Neural progenitor cell (in vitro differentiated cells): ENCODE measurements at regions not wholly inside any gene's neighbourhood (a gene's known extent, or its start where the extent isn't known, plus 50 kb on each side); places are given as distances from the start of the nearest gene placed in this dataset.

Experiments
- DNase-seq: peaks from one replicate; pipeline ENCODE4 v3.0.0-alpha.2; 2016; ENCODE audit warnings: low spot score
- H2AFZ ChIP-seq: fragments of 200-600 bp; sonication (generic); replicated peaks from 2 replicates; pipeline ENCODE4 v1.6.1; 2016; ENCODE audit warnings: antibody characterized with exemption
- H3F3A ChIP-seq: fragments of 200-600 bp; sonication (generic); 2 replicates; pipeline ENCODE4 v1.6.1; 2016; ENCODE audit warnings: antibody characterized with exemption, low read depth
- H3K27ac ChIP-seq: fragments of 200-600 bp; sonication (generic); 2 replicates; pipeline ENCODE4 v1.5.1; 2016; ENCODE audit warnings: mild to moderate bottlenecking
- H3K27me3 ChIP-seq: fragments of 200-600 bp; sonication (generic); 2 replicates; pipeline ENCODE4 v1.6.1; 2016; ENCODE audit warnings: mild to moderate bottlenecking, moderate library complexity
- H3K36me3 ChIP-seq: fragments of 200-600 bp; sonication (generic); 2 replicates; pipeline ENCODE4 v1.5.1; 2016
- H3K4me1 ChIP-seq: fragments of 200-600 bp; sonication (generic); 2 replicates; pipeline ENCODE4 v1.6.1; 2016; ENCODE audit warnings: mixed run types
- H3K4me2 ChIP-seq: fragments of 200-600 bp; sonication (generic); 2 replicates; pipeline ENCODE4 v1.6.1; 2016
- H3K4me3 ChIP-seq: fragments of 200-600 bp; sonication (generic); 2 replicates; pipeline ENCODE4 v1.5.1; 2016
- H3K79me2 ChIP-seq: fragments of 200-600 bp; sonication (generic); 2 replicates; pipeline ENCODE4 v1.6.1; 2016; ENCODE audit warnings: low read depth
- H3K9ac ChIP-seq: fragments of 200-600 bp; sonication (generic); 2 replicates; pipeline ENCODE4 v1.6.1; 2016
- H3K9me3 ChIP-seq: fragments of 200-600 bp; sonication (generic); 2 replicates; pipeline ENCODE4 v1.5.1; 2016; ENCODE audit warnings: low read depth
- H4K20me1 ChIP-seq: fragments of 200-600 bp; sonication (generic); 2 replicates; pipeline ENCODE4 v1.6.1; 2016; ENCODE audit warnings: low read depth
- H3K27ac Mint-ChIP-seq: 3 replicates; pipeline ENCODE4 v1.8.0; 2021; ENCODE audit warnings: mixed read lengths
- H3K27me3 Mint-ChIP-seq: 2 replicates; pipeline ENCODE4 v1.8.0; 2022; ENCODE audit warnings: low read depth, mild to moderate bottlenecking, inconsistent platforms, moderate library complexity, mixed read lengths; ENCODE audit not compliant: insufficient read depth
- H3K36me3 Mint-ChIP-seq: 3 replicates; pipeline ENCODE4 v1.8.0; 2021; ENCODE audit warnings: mixed read lengths
- H3K4me1 Mint-ChIP-seq: 3 replicates; pipeline ENCODE4 v1.8.0; 2021; ENCODE audit warnings: mixed read lengths
- H3K4me3 Mint-ChIP-seq: 3 replicates; pipeline ENCODE4 v1.8.0; 2021; ENCODE audit warnings: mild to moderate bottlenecking, moderate library complexity, mixed read lengths
- H3K9me3 Mint-ChIP-seq: 3 replicates; pipeline ENCODE4 v1.8.0; 2020; ENCODE audit warnings: mixed read lengths
- EZH2 ChIP-seq: fragments of 200-600 bp; sonication (generic); IDR thresholded peaks from 2 replicates; pipeline ENCODE4 v1.6.1; 2017; ENCODE audit warnings: antibody characterized with exemption, mild to moderate bottlenecking, moderate library complexity
- EZH2phosphoT487 ChIP-seq: fragments of 200-600 bp; sonication (generic); IDR thresholded peaks from 2 replicates; pipeline ENCODE4 v1.6.1; 2017; ENCODE audit warnings: antibody characterized with exemption
- TF ChIP-seq, protein P1 (sequence below): fragments of 200-600 bp; sonication (generic); IDR thresholded peaks from 2 replicates; pipeline ENCODE4 v1.5.1; 2017; ENCODE audit warnings: antibody characterized with exemption, mild to moderate bottlenecking

DNA sequence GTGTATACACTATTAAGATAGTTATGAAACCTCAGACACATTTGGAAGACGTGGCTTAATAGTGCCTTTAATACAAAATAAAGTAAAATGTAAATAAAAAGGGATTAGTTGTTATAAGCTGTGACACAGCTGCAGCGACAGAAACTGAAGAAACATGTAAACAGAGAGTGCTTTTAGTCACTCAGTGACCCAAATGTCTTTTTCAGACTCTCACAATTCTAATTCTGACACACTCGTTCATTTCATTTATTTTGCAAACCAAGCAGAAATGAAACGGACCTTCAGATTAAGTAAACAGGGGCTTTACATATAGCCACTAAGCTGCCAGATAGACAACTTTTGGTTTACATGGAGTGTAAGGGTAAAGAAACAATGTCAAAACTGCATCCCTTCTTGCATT is 181.0 kb upstream of the ETAA1 start:
- no peak overlapping the region for H3K4me2 ChIP-seq
- DNase-seq, result no peak
- peaks cover 4% of the 10 kb centered on the region for H3K4me1 ChIP-seq
- no peaks in the 10 kb centered on the region for H3K27me3 ChIP-seq
- H3K4me3 ChIP-seq, result no peak overlapping the region
- Mint-ChIP-seq H3K27ac (no peak overlapping the region), H3K9me3 (no peaks in the 10 kb centered on the region), H3K36me3 (no peaks in the 10 kb centered on the region), H3K4me3 (no peak overlapping the region), H3K4me1 (peaks cover 10% of the 10 kb centered on the region), H3K27me3 (peaks cover 2% of the 10 kb centered on the region)
- H3K9ac ChIP-seq, result no peak overlapping the region
- TF ChIP-seq EZH2phosphoT487 (no peak), EZH2 (no peak)
- TF ChIP-seq, protein P1, sequence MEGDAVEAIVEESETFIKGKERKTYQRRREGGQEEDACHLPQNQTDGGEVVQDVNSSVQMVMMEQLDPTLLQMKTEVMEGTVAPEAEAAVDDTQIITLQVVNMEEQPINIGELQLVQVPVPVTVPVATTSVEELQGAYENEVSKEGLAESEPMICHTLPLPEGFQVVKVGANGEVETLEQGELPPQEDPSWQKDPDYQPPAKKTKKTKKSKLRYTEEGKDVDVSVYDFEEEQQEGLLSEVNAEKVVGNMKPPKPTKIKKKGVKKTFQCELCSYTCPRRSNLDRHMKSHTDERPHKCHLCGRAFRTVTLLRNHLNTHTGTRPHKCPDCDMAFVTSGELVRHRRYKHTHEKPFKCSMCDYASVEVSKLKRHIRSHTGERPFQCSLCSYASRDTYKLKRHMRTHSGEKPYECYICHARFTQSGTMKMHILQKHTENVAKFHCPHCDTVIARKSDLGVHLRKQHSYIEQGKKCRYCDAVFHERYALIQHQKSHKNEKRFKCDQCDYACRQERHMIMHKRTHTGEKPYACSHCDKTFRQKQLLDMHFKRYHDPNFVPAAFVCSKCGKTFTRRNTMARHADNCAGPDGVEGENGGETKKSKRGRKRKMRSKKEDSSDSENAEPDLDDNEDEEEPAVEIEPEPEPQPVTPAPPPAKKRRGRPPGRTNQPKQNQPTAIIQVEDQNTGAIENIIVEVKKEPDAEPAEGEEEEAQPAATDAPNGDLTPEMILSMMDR, result no peak
- no peak overlapping the region for H2AFZ ChIP-seq
- H3K27ac ChIP-seq, result no peak overlapping the region
- H3F3A ChIP-seq, result peaks cover 9% of the 10 kb centered on the region
- no peaks in the 10 kb centered on the region for H3K36me3 ChIP-seq
- no peaks in the 10 kb centered on the region for H3K9me3 ChIP-seq
- H3K79me2 ChIP-seq, result no peaks in the 10 kb centered on the region
- no peaks in the 10 kb centered on the region for H4K20me1 ChIP-seq

- no peaks in the 10 kb centered on the region for H3K36me3 ChIP-seq
- H3K9ac ChIP-seq, result no peak overlapping the region
- Mint-ChIP-seq H3K9me3 (no peaks in the 10 kb centered on the region), H3K4me1 (peaks cover 10% of the 10 kb centered on the region), H3K27me3 (peaks cover 2% of the 10 kb centered on the region), H3K4me3 (no peak overlapping the region), H3K27ac (no peak overlapping the region), H3K36me3 (no peaks in the 10 kb centered on the region)
- H3K79me2 ChIP-seq, result no peaks in the 10 kb centered on the region
- H2AFZ ChIP-seq, result no peak overlapping the region
- no peak overlapping the region for H3K4me3 ChIP-seq
- no peak overlapping the region for H3K4me2 ChIP-seq
- TF ChIP-seq, protein P1, result no peak
- TF ChIP-seq EZH2 (no peak), EZH2phosphoT487 (no peak)
- no peak for DNase-seq
- peaks cover 9% of the 10 kb centered on the region for H3F3A ChIP-seq
- no peaks in the 10 kb centered on the region for H4K20me1 ChIP-seq
- no peaks in the 10 kb centered on the region for H3K27me3 ChIP-seq
- H3K4me1 ChIP-seq, result peaks cover 4% of the 10 kb centered on the region
- H3K27ac ChIP-seq, result no peak overlapping the region
- no peaks in the 10 kb centered on the region for H3K9me3 ChIP-seq
Observed at GRCh38 chr2:67216881-67217280, 180.3 kb upstream of the ETAA1 start.

- Mint-ChIP-seq H3K9me3 (no peaks in the 10 kb centered on the region), H3K27me3 (peaks cover 2% of the 10 kb centered on the region), H3K27ac (no peak overlapping the region), H3K4me1 (peaks cover 10% of the 10 kb centered on the region), H3K4me3 (no peak overlapping the region), H3K36me3 (no peaks in the 10 kb centered on the region)
- Histone ChIP-seq H3K9ac (no peak overlapping the region), H3K9me3 (no peaks in the 10 kb centered on the region), H3K4me3 (no peak overlapping the region), H3K4me2 (no peak overlapping the region), H2AFZ (no peak overlapping the region), H3K4me1 (peaks cover 4% of the 10 kb centered on the region), H3K36me3 (no peaks in the 10 kb centered on the region), H4K20me1 (no peaks in the 10 kb centered on the region), H3F3A (peaks cover 9% of the 10 kb centered on the region), H3K79me2 (no peaks in the 10 kb centered on the region), H3K27me3 (no peaks in the 10 kb centered on the region), H3K27ac (no peak overlapping the region)
- DNase-seq, result no peak
- no peak for TF ChIP-seq EZH2phosphoT487
- TF ChIP-seq, protein P1, result no peak
- no peak for TF ChIP-seq EZH2
Observed at GRCh38 chr2:67217398-67217797, 179.7 kb upstream of the ETAA1 start.
